GM12878 (cell line): ENCODE measurements at regions not wholly inside any gene's neighbourhood (a gene's known extent, or its start where the extent isn't known, plus 50 kb on each side); places are given as distances from the start of the nearest gene placed in this dataset.

Experiments
- ATF7 ChIP-seq: fragments of 450-650 bp; IDR thresholded peaks from 2 replicates; pipeline ENCODE4 v1.6.1; 2016; ENCODE audit warnings: low read depth, mild to moderate bottlenecking
- BCLAF1 ChIP-seq: fragments of 450-650 bp; IDR thresholded peaks from 2 replicates; pipeline ENCODE4 v1.6.1; 2017; ENCODE audit warnings: antibody characterized with exemption, mild to moderate bottlenecking, moderate library complexity
- CBX5 ChIP-seq: sonication (generic); IDR thresholded peaks from 2 replicates; pipeline ENCODE4 v1.6.1; 2016; ENCODE audit warnings: low read depth, moderate library complexity, mild to moderate bottlenecking, inconsistent platforms
- E4F1 ChIP-seq: fragments of 450-650 bp; IDR thresholded peaks from 2 replicates; pipeline ENCODE4 v1.6.1; 2018; ENCODE audit warnings: borderline replicate concordance, mild to moderate bottlenecking; ENCODE audit not compliant: partially characterized antibody
- ELK1 ChIP-seq: IDR thresholded peaks from 2 replicates; pipeline ENCODE4 v1.6.1; 2012; ENCODE audit warnings: low read depth, low read length, improper control_type of control experiment
- EP300 ChIP-seq, 2 experiments: fragments of 150-350 bp in 1 of 2; IDR thresholded peaks; 2 replicates each; pipeline ENCODE4 v1.6.1; 2011 to 2012; ENCODE audit warnings: low read depth in 2 of 2, low read length in 2 of 2, borderline replicate concordance in 1 of 2, improper control_type of control experiment in 1 of 2, inconsistent platforms in 1 of 2; ENCODE audit not compliant: control insufficient read depth in 1 of 2
- ETV6 ChIP-seq, 2 experiments: fragments of 450-650 bp in 1 of 2; IDR thresholded peaks in 1 of 2; conservative IDR thresholded peaks in 1 of 2; 2 replicates each; pipeline ENCODE4 v1.6.1; 2014; ENCODE audit warnings: antibody characterized with exemption in 1 of 2, borderline replicate concordance in 1 of 2, low read depth in 1 of 2, mild to moderate bottlenecking in 1 of 2, moderate library complexity in 1 of 2
- FOXK2 ChIP-seq: fragments of 450-650 bp; IDR thresholded peaks from 2 replicates; pipeline ENCODE4 v1.6.1; 2017; ENCODE audit warnings: mild to moderate bottlenecking, moderate library complexity
- GATAD2B ChIP-seq: fragments of 450-650 bp; conservative IDR thresholded peaks from 2 replicates; pipeline ENCODE4 v1.6.1; 2017; ENCODE audit warnings: low read depth, mild to moderate bottlenecking, moderate library complexity
- HCFC1 ChIP-seq: fragments of 150-350 bp; IDR thresholded peaks from 2 replicates; pipeline ENCODE4 v1.6.1; 2014; ENCODE audit warnings: low read length
- HDGF ChIP-seq: fragments of 450-650 bp; IDR thresholded peaks from 2 replicates; pipeline ENCODE4 v1.6.1; 2016; ENCODE audit warnings: antibody characterized with exemption
- KAT2A ChIP-seq: conservative IDR thresholded peaks from 2 replicates; pipeline ENCODE4 v1.6.1; 2011; ENCODE audit warnings: low read depth, low read length; ENCODE audit not compliant: control insufficient read depth
- MAX ChIP-seq: IDR thresholded peaks from 2 replicates; pipeline ENCODE4 v1.6.1; 2012; ENCODE audit warnings: low read depth, low read length, improper control_type of control experiment
- MTA2 ChIP-seq: fragments of 450-650 bp; IDR thresholded peaks from 2 replicates; pipeline ENCODE4 v1.6.1; 2016; ENCODE audit warnings: low read depth, mild to moderate bottlenecking, moderate library complexity
- NBN ChIP-seq: fragments of 450-650 bp; IDR thresholded peaks from 2 replicates; pipeline ENCODE4 v1.6.1; 2016
- NR2C2 ChIP-seq: IDR thresholded peaks from 2 replicates; pipeline ENCODE4 v1.6.1; 2011; ENCODE audit warnings: borderline replicate concordance, low read depth; ENCODE audit not compliant: control insufficient read depth, insufficient read length
- PAX5 ChIP-seq: IDR thresholded peaks from 2 replicates; pipeline ENCODE4 v1.6.1; 2011; ENCODE audit warnings: low read depth, low read length, borderline replicate concordance
- SREBF2 ChIP-seq: IDR thresholded peaks from 2 replicates; pipeline ENCODE4 v1.6.1; 2012; ENCODE audit warnings: mild to moderate bottlenecking, low read length
- STAT1 ChIP-seq: fragments of 450-650 bp; conservative IDR thresholded peaks from 2 replicates; pipeline ENCODE4 v1.6.1; 2014; ENCODE audit warnings: antibody characterized with exemption, mild to moderate bottlenecking
- TAF1 ChIP-seq: IDR thresholded peaks from 2 replicates; pipeline ENCODE4 v1.6.1; 2011; ENCODE audit warnings: mild to moderate bottlenecking, low read depth, low read length, borderline replicate concordance
- USF1 ChIP-seq: IDR thresholded peaks from 2 replicates; pipeline ENCODE4 v1.6.1; 2011; ENCODE audit warnings: borderline replicate concordance, low read depth, mild to moderate bottlenecking, moderate library complexity, mixed read lengths, low read length; ENCODE audit not compliant: insufficient read depth; ENCODE audit errors: extremely low read length
- YBX1 ChIP-seq: fragments of 450-650 bp; IDR thresholded peaks from 2 replicates; pipeline ENCODE4 v1.6.1; 2016; ENCODE audit warnings: antibody characterized with exemption
- ZNF384 ChIP-seq: IDR thresholded peaks from 2 replicates; pipeline ENCODE4 v1.6.1; 2012; ENCODE audit warnings: low read depth, mild to moderate bottlenecking, low read length, improper control_type of control experiment, borderline replicate concordance
- ZSCAN29 ChIP-seq: fragments of 450-650 bp; IDR thresholded peaks from 2 replicates; pipeline ENCODE4 v1.6.1; 2017; ENCODE audit warnings: mild to moderate bottlenecking, moderate library complexity

GRCh38 chr1:59146651-59147358 is 150.1 kb upstream of the FGGY start (continued):
- 0 out of 2 replicates have a peak, but pooled peaks have one; percentile 20 for TF ChIP-seq ELK1
- TF ChIP-seq PAX5: no peak
- no peak for TF ChIP-seq KAT2A
- no peak for TF ChIP-seq FOXK2
- no peak for TF ChIP-seq ZNF384
- TF ChIP-seq TAF1: no peak
- TF ChIP-seq USF1: no peak
- TF ChIP-seq STAT1: no peak
- no peak; the same call in 1 of the 2 replicates for TF ChIP-seq MTA2
- TF ChIP-seq HCFC1: no peak
- no peak for TF ChIP-seq CBX5
- TF ChIP-seq SREBF2: no peak
- TF ChIP-seq ETV6 (conservative IDR thresholded peaks at IDR 0.05 in 1 of 2, IDR thresholded peaks at IDR 0.05 in 1 of 2; ENCODE audit: borderline replicate concordance in 1 of 2, low read depth in 1 of 2): no peak
- no peak for TF ChIP-seq HDGF
- peak; percentile 41; the same call in 1 of the 2 replicates for TF ChIP-seq MAX
- TF ChIP-seq GATAD2B: peak; percentile 83; the same call in 1 of the 2 replicates
- no peak for TF ChIP-seq EP300 (IDR thresholded peaks at IDR 0.05; ENCODE audit: borderline replicate concordance in 1 of 2, control insufficient read depth in 1 of 2, low read depth in 2 of 2, low read length in 2 of 2)
- no peak for TF ChIP-seq ZSCAN29
- peak; percentile 19; the same call in 1 of the 2 replicates for TF ChIP-seq NBN
- no peak for TF ChIP-seq BCLAF1
- TF ChIP-seq ATF7: no peak
- no peak for TF ChIP-seq NR2C2
- no peak for TF ChIP-seq E4F1
- no peak for TF ChIP-seq YBX1
